ENCODE measurements at regions not wholly inside any gene's neighbourhood (a gene's known extent, or its start where the extent isn't known, plus 50 kb on each side); places are given as distances from the start of the nearest gene placed in this dataset.

DNA sequence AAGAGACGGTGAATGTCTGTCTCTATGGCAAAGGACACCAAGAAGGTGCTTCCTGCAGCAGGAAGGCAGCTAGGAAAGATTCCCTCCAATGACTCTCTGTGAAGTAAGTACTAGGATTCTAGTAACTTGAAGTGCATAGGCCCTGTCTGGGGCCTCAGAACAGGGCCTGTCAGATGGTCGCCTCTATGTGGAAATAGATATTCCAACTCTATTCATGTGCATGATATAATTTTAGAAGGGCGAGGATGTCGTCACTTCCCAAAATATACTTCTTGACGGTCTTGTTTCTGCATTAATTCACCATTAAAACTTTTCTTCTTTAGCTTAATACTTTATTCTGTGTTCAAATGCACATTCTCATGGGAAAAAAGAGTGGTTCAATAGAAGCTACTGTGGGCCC lies 167.0 kb downstream of the TLE3 start:
- DNase-seq = no peak

- no peak for DNase-seq
Measured at GRCh38 chr15:69931156-69931555, 166.6 kb downstream of the TLE3 start.

GRCh38 chr15:69934607-69935006 lies 163.1 kb downstream of the TLE3 start:
- DNase-seq = no peak

GRCh38 chr15:69939513-69940440 lies 157.9 kb downstream of the TLE3 start:
- no peak for DNase-seq

DNA sequence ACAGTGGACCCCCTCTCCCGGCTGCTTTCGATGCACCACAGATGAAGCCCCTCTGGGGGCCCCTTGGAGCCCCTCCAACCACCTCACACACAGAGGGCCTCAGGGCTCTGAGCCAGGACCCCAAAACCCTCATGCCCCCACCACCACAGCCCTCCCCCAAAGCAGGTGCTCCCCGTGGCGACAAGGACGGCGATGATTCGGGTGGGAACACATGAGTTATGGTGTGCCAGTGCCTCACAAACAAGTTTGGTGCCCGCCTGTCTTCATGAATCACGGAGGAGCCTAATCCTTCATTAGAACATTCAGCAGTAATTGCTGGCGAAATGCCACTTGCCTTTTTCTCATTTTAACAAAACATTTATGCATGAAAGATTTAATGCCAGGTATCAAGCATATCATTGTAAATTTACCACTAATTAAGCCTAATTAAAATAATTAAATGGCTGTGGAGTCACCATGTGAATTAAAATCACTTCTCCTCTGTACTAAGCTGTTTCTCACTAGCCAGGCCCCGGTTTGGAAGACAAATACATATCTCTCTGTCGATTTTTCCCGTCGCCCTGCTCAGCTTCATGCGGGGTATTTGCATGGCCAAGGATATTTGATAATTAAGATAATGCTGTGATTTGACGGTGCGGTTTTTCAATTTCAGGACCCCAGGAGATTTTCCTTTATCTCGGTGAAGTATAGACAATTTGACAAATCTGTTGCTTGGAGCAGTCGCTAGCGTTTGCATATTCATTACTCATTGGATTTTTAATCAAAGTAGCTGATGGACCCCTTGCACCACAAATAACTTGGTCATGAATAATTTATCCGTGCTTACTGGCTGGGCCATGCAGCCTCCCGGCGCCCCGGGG lies 157.0 kb downstream of the TLE3 start:
- DNase-seq = no peak

DNA sequence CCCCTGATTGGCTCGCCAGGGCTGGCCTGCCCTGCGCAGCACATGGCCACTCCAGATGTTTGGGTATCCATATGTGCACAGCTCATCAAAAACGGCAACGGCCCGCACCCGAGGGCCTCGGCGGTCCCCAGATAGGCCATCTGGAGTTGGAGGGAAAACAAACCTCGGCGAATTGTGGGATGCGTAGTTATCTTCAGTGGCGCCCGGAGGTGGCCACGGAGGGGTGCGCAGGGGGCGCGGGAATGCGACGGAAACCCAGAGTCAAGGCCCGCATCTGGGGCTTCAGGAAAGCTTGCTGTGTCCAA lies 156.5 kb downstream of the TLE3 start:
- no peak for DNase-seq

GRCh38 chr15:69941706-69942495 lies 155.8 kb downstream of the TLE3 start:
- DNase-seq = no peak

DNA sequence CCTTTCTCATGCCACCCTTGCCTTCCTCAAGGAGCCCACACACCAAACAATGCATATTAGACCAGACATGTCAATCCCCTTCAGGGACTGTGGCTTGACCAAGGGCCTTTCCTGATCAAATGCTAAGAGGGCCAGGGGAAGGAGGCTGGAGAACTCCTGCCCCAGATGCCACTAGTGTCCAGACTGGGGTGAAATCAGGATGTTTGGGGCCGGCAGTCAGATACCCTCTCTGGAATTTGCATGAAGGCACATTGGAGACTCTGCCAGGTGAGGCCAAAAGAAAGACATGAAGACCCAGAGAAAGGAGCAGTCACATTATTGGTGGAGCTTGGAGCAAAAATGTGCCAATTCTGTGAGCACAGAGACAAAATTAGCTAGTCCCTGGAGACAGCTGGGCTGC lies 154.1 kb downstream of the TLE3 start:
- no peak for DNase-seq

- no peak for DNase-seq
Measured at GRCh38 chr15:69945729-69946128, 152.0 kb downstream of the TLE3 start.

DNA sequence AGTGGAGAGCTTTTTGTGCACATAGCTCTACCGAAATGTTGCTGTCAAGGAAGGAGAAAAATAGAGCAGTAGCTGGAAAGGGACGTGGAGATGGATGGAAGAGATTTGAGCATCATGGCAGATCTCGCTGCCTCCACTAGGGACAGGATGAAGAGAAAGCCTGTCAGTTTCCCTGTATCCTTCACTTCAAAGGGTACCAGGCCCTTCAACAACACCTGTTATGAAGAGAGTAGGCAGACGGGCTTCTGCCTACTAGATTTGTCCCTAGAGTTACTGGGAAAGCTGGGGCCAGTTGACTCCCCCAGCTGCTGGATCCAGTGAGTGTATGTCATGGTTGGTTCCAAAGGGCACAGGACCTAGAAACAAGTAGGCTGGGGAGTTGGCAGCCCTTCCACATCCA lies 150.8 kb downstream of the TLE3 start:
- DNase-seq = no peak

GRCh38 chr15:69947394-69947793 lies 150.3 kb downstream of the TLE3 start:
- no peak for DNase-seq

DNA sequence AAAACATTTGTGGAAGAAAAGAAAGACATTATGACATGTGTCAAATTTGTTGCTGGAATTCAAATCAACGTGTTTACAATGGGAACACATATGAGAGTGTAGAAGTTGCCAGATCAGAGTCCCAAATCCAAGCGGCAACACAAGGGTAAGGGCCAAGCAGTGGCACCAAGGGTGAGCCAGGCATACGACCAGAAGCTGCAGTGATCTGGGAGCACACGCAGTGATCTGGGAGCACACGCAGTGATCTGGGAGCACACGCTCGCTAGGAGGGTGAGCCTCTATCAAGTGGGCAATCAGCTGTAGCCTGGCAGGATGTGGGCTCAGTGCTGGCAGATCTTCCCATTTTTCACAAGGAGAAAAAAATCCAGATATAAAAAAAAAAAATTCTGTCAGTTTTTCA lies 148.2 kb downstream of the TLE3 start:
- no peak for DNase-seq

DNA sequence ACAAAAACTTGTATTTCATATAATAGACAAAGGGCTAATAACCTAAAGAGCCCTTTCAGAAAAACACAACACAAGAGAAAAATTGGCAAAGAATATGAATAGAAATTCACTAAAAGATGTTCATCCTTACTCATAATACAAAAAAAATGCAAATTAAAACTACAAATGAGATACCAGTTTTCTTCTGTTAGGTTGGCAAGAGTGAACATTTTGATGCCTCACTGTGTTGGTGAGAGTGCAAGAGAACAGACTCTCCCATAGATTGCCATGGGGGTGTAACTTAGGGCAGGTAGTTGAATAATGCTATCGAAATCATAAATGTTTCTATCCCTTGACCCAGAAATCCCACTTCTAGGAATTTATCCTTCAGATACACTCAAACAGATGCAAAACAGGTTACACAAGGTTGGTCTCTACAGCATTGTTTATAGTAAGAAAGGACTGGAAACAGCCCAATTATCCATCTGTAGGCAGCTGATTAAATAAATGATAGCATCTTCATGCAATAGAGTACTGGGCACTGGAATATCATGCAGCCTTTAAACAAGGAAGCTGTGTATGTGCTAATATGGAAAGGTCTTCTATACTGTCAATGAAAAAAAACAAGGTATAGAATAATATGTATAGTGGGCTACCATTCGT lies 146.3 kb downstream of the TLE3 start:
- DNase-seq = no peak

DNA sequence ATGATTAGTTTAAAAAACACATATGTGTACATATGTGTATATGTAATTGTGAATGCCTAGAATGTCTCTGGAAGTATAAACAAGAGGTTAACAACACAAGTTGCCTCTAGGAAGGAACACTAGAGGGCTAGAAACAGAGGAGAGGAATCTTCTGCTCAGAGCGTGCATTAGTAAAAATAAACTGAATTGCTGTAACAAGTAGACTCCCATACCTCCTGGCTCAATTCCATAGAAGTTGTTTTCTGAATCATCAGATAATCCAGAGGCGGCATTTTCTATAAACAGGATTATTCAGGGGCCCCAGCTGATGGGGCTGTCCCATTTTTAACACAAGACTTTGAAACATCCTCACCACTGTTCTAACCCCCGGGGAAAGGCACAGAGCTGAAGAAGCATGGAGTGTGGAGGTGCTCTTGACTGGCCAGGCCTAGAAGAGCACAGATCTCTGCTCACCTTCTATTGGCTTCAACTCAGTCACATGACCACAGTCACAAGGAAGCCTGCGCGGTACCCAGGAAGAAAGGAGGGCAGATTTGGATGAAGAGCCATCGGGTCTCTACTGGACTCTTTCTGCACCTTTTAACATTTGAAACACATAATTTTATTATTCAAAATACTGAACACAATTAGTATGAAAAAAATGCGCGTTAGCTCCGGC lies 145.7 kb downstream of the TLE3 start:
- DNase-seq = no peak

DNA sequence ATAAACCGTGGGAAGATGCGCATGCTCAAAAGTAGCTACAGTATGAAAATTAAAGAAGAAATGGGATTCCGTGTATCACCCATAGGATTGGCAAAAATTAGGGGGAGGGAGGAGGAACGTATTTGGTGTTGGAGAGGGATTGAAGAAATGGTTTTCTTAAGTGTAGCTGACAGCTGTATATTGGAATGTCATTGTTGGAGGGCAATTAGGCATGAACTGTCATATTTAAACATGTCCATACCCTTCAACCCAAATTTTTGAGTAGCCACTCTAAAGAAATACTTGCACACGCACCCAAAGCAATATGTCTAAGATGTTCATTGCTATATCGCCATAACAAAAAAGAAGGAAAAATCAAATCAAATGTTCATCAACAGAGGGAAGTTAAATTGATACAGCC lies 144.7 kb downstream of the TLE3 start:
- no peak for DNase-seq

DNA sequence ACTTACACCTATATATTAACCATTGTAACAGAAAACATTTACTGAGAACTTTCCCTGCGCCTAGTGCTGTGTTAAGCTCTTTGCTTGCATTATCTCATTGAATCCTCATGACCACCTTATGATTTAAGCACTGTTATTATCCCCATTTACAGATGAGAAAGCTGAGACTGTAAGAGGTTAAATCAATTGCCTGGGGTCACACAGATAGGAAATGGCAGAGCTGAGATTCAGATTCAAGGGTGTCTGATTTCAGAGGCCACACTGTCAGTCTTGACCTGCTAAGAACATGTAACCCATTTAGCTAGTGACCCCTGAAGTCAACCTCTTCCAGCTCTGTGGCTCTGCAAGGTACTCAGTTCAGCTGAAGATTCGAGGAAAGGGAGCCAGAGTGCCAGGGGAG lies 143.9 kb downstream of the TLE3 start:
- no peak for DNase-seq

- no peak for DNase-seq
Measured at GRCh38 chr15:69954666-69955065, 143.1 kb downstream of the TLE3 start.

- no peak for DNase-seq
Measured at GRCh38 chr15:69955240-69955894, 142.3 kb downstream of the TLE3 start.

- DNase-seq = no peak
Measured at GRCh38 chr15:69956417-69956816, 141.3 kb downstream of the TLE3 start.

GRCh38 chr15:69957175-69957574 lies 140.5 kb downstream of the TLE3 start:
- no peak for DNase-seq

GRCh38 chr15:69958496-69959084 lies 139.1 kb downstream of the TLE3 start:
- no peak for DNase-seq

Measured in CD4-positive, alpha-beta T cell treated with Interleukin-17A for 1 hour (primary cell).